GM12875 (cell line): ENCODE measurements at regions not wholly inside any gene's neighbourhood (a gene's known extent, or its start where the extent isn't known, plus 50 kb on each side); places are given as distances from the start of the nearest gene placed in this dataset.

Experiments
- H3K4me3 ChIP-seq: one replicate; pipeline ENCODE4 v1.5.1; 2011; ENCODE audit warnings: low read depth, low read length, control low read depth
- CTCF ChIP-seq: IDR thresholded peaks from 2 replicates; pipeline ENCODE4 v1.5.1; 2011; ENCODE audit warnings: low read depth, mild to moderate bottlenecking, control low read depth, inconsistent platforms, low read length, moderate library complexity, borderline replicate concordance; ENCODE audit not compliant: insufficient read depth

GRCh38 chr16:86356804-86357203 is 153.5 kb upstream of the FOXF1 start:
- no peak overlapping the region for H3K4me3 ChIP-seq
- TF ChIP-seq CTCF, result no peak

- no peak overlapping the region for H3K4me3 ChIP-seq
- no peak for TF ChIP-seq CTCF
Measured at GRCh38 chr16:86357303-86357702, 153.0 kb upstream of the FOXF1 start.

DNA sequence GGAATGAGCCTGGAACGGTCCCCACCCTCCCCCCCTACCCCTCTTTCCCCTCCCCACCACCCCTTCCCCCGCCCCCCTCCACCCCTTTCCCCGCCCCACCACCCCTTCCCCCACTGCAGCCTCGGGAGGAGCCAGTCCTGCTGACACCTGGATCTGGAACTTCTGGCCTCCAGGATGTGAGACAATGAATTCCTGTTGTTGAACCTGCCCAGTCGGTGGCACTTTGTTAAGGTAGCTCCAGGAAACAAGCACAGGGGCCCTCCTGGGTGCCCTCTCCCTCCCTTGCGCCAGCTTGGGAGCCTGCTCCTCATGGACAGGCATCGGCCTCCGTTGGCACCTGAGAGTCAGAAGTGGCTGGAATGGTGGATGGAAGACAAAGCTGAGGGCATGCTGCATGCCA is 152.4 kb upstream of the FOXF1 start:
- TF ChIP-seq CTCF, result no peak
- H3K4me3 ChIP-seq, result no peak overlapping the region

- H3K4me3 ChIP-seq, result no peak overlapping the region
- TF ChIP-seq CTCF, result no peak
Measured at GRCh38 chr16:86359571-86359970, 150.8 kb upstream of the FOXF1 start.

DNA sequence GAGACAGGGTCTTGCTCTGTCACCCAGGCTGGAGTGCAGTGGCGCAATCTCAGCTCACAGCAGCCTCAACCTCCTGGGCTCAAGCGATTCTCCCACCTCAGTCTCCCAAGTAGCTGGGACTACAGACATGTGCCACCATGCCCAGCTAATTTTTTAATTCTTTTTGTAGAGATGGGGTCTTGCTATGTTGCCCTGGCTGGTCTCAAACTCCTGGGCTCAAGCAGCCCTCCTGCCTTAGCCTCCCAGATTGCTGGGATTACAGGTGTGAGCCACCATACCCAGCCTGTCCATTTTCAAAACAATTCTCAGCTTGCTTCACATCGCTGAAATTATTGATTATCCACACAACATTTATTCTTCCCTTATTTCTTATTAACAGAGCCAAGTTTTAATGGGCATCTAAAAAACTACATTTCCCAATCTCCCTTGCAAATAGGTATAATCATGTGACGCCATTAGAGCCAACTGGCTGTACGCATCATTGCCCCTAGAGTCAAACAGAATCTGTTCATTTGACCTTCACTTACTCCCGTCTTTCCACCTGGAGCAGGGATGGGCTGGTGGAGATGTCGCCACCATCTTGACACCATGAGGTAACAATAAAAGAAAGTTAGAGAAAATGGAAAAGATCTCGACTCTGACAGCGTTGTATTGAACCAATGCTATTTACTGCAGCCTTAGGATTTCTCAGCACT is 148.0 kb upstream of the FOXF1 start:
- no peak for TF ChIP-seq CTCF
- H3K4me3 ChIP-seq, result no peak overlapping the region

DNA sequence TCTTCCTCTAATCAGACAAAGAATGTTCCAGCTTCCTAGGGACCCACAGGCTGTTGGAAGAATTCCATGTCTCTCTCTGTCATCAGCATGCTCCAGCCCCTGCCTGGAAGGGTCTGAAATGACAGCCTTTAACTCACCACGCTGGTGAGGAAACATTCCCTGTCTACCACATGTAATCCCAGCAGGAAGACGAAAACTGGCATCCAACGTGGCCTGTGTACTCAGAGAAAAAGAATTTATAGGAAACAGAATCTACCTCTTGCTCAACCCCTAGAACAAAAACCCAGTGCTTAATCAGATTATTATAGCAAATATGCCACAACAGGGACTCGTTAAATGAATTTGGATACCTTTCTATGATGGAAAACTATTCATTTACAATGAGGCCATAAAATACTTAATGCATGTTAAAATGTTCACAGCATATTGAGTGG is 147.3 kb upstream of the FOXF1 start:
- H3K4me3 ChIP-seq, result no peak overlapping the region
- TF ChIP-seq CTCF, result no peak

DNA sequence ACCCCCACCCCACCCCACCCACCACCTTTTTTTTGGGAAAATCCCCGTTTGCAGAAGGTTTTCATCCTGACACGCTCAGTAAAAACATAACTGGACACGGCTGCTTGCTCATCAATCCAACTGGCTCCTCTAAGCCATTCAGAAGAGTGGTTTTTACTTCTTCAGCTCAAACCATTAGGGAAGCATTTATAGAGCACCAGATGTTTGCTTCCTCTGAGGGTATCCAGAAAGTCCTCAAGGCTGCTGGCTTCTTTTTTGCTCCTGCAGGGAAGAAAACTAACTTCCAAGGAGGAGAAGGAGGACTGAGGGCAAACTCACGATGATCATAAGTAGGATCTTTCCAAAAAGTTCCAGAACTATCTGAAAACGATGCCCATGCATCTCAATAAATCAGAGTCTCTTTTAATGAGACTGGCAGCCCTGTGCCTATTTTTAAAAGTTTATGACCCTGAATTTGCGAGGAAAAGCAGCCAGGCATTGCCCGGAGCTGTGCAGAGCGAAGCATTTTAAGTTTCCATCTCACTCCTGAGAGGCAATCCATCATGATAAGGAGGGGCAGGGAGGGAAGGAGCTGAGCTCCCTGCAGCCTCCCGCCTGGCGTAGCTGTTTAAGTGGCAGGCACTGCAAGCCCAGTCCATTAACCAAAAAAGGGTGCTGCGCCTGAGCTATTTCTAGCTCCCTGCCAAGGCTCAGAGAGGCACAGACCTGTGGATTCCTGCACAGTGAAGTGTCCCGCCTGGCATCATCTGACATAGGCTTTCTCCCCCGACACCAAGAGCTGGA is 146.3 kb upstream of the FOXF1 start:
- no peak overlapping the region for H3K4me3 ChIP-seq
- no peak for TF ChIP-seq CTCF
